HCT116 (cell line): ENCODE measurements at regions not wholly inside any gene's neighbourhood (a gene's known extent, or its start where the extent isn't known, plus 50 kb on each side); places are given as distances from the start of the nearest gene placed in this dataset.

Source experiments
- ATAC-seq: fragments of 200-7000 bp; cut with Tn5 transposase; 2 replicates; pipeline ENCODE4 v1.9.1; 2020; ENCODE audit warnings: mild to moderate bottlenecking, moderate library complexity
- BruUV-seq: library from RNA; stranded (reverse); fragments of 400-500 nt; replicated peaks from 2 replicates; lab custom pipeline; 2021; lab: Mats Ljungman, UMichigan
- CTCF ChIA-PET: fragments of 300-600 bp; sonication (Branson Sonifier 250); formaldehyde crosslinking; loops from one replicate; lab custom pipeline; 2021; ENCODE audit warnings: antibody characterized with exemption; lab: Charles Lee
- POLR2A ChIA-PET: fragments of 300-600, 350-600 bp; sonication (Branson Sonifier 250); formaldehyde crosslinking; loops from one replicate; lab custom pipeline; 2021; ENCODE audit warnings: antibody characterized with exemption; lab: Charles Lee
- RAD21 ChIA-PET, 2 experiments: fragments of 300-600 bp; sonication (Branson Sonifier 250); formaldehyde crosslinking; loops; one replicate each; lab custom pipeline; 2023; ENCODE audit warnings: low total read pairs in 2 of 2; ENCODE audit not compliant: uncharacterized antibody in 2 of 2, unreplicated experiment in 2 of 2, low non-redundant PET in 1 of 2; lab: Charles Lee
- DNase-seq: peaks from one replicate; pipeline ENCODE4 v3.0.0-alpha.2; 2010; ENCODE audit warnings: low read depth, low spot score
- H2AFZ ChIP-seq: fragments of 200-600 bp; shearing (Covaris generic), sonication (generic); 2 replicates; pipeline ENCODE4 v1.6.1; 2017; ENCODE audit warnings: low read depth, mixed run types, mixed read lengths, antibody characterized with exemption, low read length; ENCODE audit not compliant: poor library complexity, severe bottlenecking
- H3K27ac ChIP-seq: 2 replicates; pipeline ENCODE4 v1.5.1; 2012; ENCODE audit warnings: low read depth, low read length
- H3K27me3 ChIP-seq: fragments of 200-600 bp; sonication (generic); 2 replicates; pipeline ENCODE4 v1.6.1; 2016; ENCODE audit warnings: mixed run types, low read length, mixed read lengths; ENCODE audit not compliant: insufficient read depth
- H3K36me3 ChIP-seq, 2 experiments: fragments of 200-500 bp in 1 of 2; fragments of 200-600 bp in 1 of 2; sonication (Bioruptor generic) in 1 of 2; sonication (generic) in 1 of 2; 2 replicates each; pipeline versions ENCODE4 v1.5.1 to v1.6.1; 2014 to 2016; ENCODE audit warnings: low read length in 2 of 2, inconsistent platforms in 1 of 2, mixed read lengths in 1 of 2, mixed run types in 1 of 2; ENCODE audit not compliant: insufficient read depth in 2 of 2, control insufficient read depth in 1 of 2
- H3K4me1 ChIP-seq, 2 experiments: fragments of 200-600 bp in 1 of 2; sonication (generic) in 1 of 2; 2 replicates each; pipeline versions ENCODE4 v1.5.1 to v1.6.1; 2012 to 2017; ENCODE audit warnings: low read length in 2 of 2, inconsistent platforms in 1 of 2, mild to moderate bottlenecking in 1 of 2, mixed read lengths in 1 of 2, mixed run types in 1 of 2, moderate library complexity in 1 of 2; ENCODE audit not compliant: insufficient read depth in 2 of 2, control insufficient read depth in 1 of 2
- H3K4me2 ChIP-seq: fragments of 200-600 bp; sonication (generic); 2 replicates; pipeline ENCODE4 v1.6.1; 2017; ENCODE audit warnings: mixed run types, low read length, mixed read lengths
- H3K4me3 ChIP-seq, 2 experiments: fragments of 200-600 bp in 1 of 2; sonication (generic) in 1 of 2; replicated peaks in 1 of 2; 2 replicates each; pipeline ENCODE4 v1.5.1; 2011 to 2016; ENCODE audit warnings: low read length in 2 of 2, control low read depth in 1 of 2, low read depth in 1 of 2, mild to moderate bottlenecking in 1 of 2, mixed read lengths in 1 of 2, mixed run types in 1 of 2
- H3K79me2 ChIP-seq: fragments of 200-600 bp; sonication (generic); 2 replicates; pipeline ENCODE4 v1.6.1; 2017; ENCODE audit warnings: mild to moderate bottlenecking, mixed run types, low read length, moderate library complexity, mixed read lengths; ENCODE audit not compliant: insufficient read depth
- H3K9ac ChIP-seq: fragments of 200-600 bp; sonication (generic); 2 replicates; pipeline ENCODE4 v1.6.1; 2016; ENCODE audit warnings: low read length, mixed read lengths
- H3K9me2 ChIP-seq: fragments of 200-600 bp; sonication (generic), shearing (Covaris generic); 2 replicates; pipeline ENCODE4 v1.6.1; 2017; ENCODE audit warnings: mixed run types, mild to moderate bottlenecking, moderate library complexity; ENCODE audit not compliant: insufficient read depth
- H3K9me3 ChIP-seq, 2 experiments: fragments of 200-500 bp in 1 of 2; fragments of 200-600 bp in 1 of 2; sonication (Bioruptor generic) in 1 of 2; sonication (generic) in 1 of 2; 2 replicates each; pipeline ENCODE4 v1.6.1; 2014 to 2017; ENCODE audit warnings: low read length in 2 of 2, mixed read lengths in 2 of 2, inconsistent platforms in 1 of 2, low read depth in 1 of 2, mild to moderate bottlenecking in 1 of 2, mixed run types in 1 of 2, moderate library complexity in 1 of 2; ENCODE audit not compliant: control insufficient read depth in 1 of 2, insufficient read depth in 1 of 2
- H4K20me1 ChIP-seq: fragments of 200-600 bp; sonication (generic), shearing (Covaris generic); 2 replicates; pipeline ENCODE4 v1.6.1; 2017; ENCODE audit warnings: mixed run types, mild to moderate bottlenecking, moderate library complexity; ENCODE audit not compliant: insufficient read depth
- EGR1 ChIP-seq: IDR thresholded peaks from 2 replicates; pipeline ENCODE4 v1.6.1; 2012; ENCODE audit warnings: low read depth
- ELF1 ChIP-seq: IDR thresholded peaks from 2 replicates; pipeline ENCODE4 v1.6.1; 2012; ENCODE audit warnings: low read depth, borderline replicate concordance
- EZH2 ChIP-seq: fragments of 200-600 bp; sonication (generic); IDR thresholded peaks from 2 replicates; pipeline ENCODE4 v1.6.1; 2017; ENCODE audit warnings: antibody characterized with exemption, mixed run types
- EZH2phosphoT487 ChIP-seq: fragments of 200-600 bp; IDR thresholded peaks from 2 replicates; pipeline ENCODE4 v1.6.1; 2018; ENCODE audit warnings: antibody characterized with exemption, borderline replicate concordance
- MAX ChIP-seq: IDR thresholded peaks from 2 replicates; pipeline ENCODE4 v1.6.1; 2012
- POLR2AphosphoS5 ChIP-seq: IDR thresholded peaks from 2 replicates; pipeline ENCODE4 v1.6.1; 2011; ENCODE audit warnings: mild to moderate bottlenecking, low read depth, low read length, moderate library complexity
- SRF ChIP-seq: IDR thresholded peaks from 2 replicates; pipeline ENCODE4 v1.6.1; 2012; ENCODE audit warnings: low read depth
- YY1 ChIP-seq: IDR thresholded peaks from 2 replicates; pipeline ENCODE4 v1.6.1; 2011; ENCODE audit warnings: low read length, low read depth, moderate library complexity, mild to moderate bottlenecking; ENCODE audit not compliant: insufficient replicate concordance; ENCODE audit errors: extremely low read depth
- ZBTB33 ChIP-seq: IDR thresholded peaks from 2 replicates; pipeline ENCODE4 v1.6.1; 2011; ENCODE audit warnings: mild to moderate bottlenecking, low read length, moderate library complexity; ENCODE audit not compliant: insufficient replicate concordance; ENCODE audit errors: extremely low read depth
- intact Hi-C: fragments of 100-400 bp; cut with micrococcal nuclease; formaldehyde crosslinking; loops from 2 replicates; pipeline ENCODE4 v1.10.0; 2022

- DNase-seq = no peak
- H3K27me3 ChIP-seq = peaks cover 3% of the 10 kb centered on the region; the same call in 1 of the 2 replicates
- H3K79me2 ChIP-seq = no peaks in the 10 kb centered on the region
- H3K4me2 ChIP-seq = no peak overlapping the region
- CTCF ChIA-PET = no interaction called here
- H3K9ac ChIP-seq = no peak overlapping the region
- no peak overlapping the region for H2AFZ ChIP-seq
- H4K20me1 ChIP-seq = no peaks in the 10 kb centered on the region
- BruUV-seq = no TSS peak
- no peaks in the 10 kb centered on the region for H3K36me3 ChIP-seq
- no peak overlapping the region for H3K27ac ChIP-seq
- ATAC-seq = no peak
- TF ChIP-seq ELF1 (no peak), POLR2AphosphoS5 (no peak), ZBTB33 (no peak), SRF (no peak), EZH2 (no peak), MAX (no peak), EGR1 (no peak), YY1 (no peak), EZH2phosphoT487 (no peak)
- TF ChIP-seq, all 23 proteins: peak for 0
- Histone ChIP-seq H3K9me2 (no peaks in the 10 kb centered on the region), H3K4me1 (peaks cover 0 to 7% of the 10 kb centered on the region in 2 experiments; a peak in 1 of 4 replicates), H3K4me3 (no peak overlapping the region), H3K9me3 (no peaks in the 10 kb centered on the region)
- RAD21 ChIA-PET = no interaction called here
- intact Hi-C loops = no loop called here
- POLR2A ChIA-PET = no interaction called here
Measured at GRCh38 chr4:108443585-108443984, 176.8 kb upstream of the RPL34 start.
